ENCODE measurements at regions not wholly inside any gene's neighbourhood (a gene's known extent, or its start where the extent isn't known, plus 50 kb on each side); places are given as distances from the start of the nearest gene placed in this dataset.

DNA sequence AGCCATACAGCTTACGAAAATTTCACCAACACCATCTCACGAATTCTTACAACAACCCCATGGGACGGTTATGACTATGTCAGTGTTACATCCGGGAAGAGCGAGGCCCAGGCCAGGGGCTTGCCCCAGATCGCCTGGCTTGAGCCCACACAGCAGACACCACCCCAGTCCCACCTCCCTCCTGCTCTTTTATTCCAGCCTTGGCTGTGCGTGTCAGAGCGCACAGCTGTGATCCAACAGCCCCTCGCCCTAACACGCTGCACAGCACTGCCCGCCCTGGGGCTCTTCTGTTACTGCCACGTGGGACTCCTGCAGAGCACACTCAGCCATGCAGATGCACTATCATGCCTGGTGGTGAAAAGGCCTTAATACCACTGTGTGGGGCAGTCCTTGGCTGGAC is 127.9 kb downstream of the ENGASE start:
- no peak for FAIRE-seq

More for the DNA sequence above, 127.9 kb downstream of the ENGASE start:
- no peak for TF ChIP-seq GTF3A (CRISPR knock-in tag; conservative IDR thresholded peaks at IDR 0.05)
- TF ChIP-seq, protein P1, sequence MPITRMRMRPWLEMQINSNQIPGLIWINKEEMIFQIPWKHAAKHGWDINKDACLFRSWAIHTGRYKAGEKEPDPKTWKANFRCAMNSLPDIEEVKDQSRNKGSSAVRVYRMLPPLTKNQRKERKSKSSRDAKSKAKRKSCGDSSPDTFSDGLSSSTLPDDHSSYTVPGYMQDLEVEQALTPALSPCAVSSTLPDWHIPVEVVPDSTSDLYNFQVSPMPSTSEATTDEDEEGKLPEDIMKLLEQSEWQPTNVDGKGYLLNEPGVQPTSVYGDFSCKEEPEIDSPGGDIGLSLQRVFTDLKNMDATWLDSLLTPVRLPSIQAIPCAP (CRISPR knock-in tag; IDR thresholded peaks at IDR 0.05; ENCODE audit: low read depth), result no peak
- TF ChIP-seq, protein P2, sequence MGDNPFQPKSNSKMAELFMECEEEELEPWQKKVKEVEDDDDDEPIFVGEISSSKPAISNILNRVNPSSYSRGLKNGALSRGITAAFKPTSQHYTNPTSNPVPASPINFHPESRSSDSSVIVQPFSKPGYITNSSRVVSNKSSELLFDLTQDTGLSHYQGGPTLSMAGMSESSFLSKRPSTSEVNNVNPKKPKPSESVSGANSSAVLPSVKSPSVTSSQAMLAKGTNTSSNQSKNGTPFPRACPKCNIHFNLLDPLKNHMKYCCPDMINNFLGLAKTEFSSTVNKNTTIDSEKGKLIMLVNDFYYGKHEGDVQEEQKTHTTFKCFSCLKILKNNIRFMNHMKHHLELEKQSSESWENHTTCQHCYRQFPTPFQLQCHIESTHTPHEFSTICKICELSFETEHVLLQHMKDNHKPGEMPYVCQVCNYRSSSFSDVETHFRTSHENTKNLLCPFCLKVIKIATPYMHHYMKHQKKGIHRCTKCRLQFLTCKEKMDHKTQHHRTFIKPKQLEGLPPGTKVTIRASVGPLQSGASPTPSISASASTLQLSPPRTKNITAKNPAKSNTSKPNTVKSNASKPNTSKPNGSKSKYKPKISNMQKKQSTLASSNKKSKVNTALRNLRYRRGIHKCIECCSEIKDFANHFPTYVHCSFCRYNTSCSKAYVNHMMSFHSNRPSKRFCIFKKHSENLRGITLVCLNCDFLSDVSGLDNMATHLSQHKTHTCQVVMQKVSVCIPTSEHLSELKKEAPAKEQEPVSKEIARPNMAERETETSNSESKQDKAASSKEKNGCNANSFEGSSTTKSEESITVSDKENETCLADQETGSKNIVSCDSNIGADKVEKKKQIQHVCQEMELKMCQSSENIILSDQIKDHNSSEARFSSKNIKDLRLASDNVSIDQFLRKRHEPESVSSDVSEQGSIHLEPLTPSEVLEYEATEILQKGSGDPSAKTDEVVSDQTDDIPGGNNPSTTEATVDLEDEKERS (CRISPR knock-in tag; IDR thresholded peaks at IDR 0.05), result no peak
- TF ChIP-seq SOX13 (IDR thresholded peaks at IDR 0.05), result no peak
- TF ChIP-seq SOX13 (CRISPR knock-in tag; conservative IDR thresholded peaks at IDR 0.05 in 1 of 2, IDR thresholded peaks at IDR 0.05 in 1 of 2), result no peak
- TF ChIP-seq, protein P3, sequence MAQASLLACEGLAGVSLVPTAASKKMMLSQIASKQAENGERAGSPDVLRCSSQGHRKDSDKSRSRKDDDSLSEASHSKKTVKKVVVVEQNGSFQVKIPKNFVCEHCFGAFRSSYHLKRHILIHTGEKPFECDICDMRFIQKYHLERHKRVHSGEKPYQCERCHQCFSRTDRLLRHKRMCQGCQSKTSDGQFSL (CRISPR knock-in tag; IDR thresholded peaks at IDR 0.05), result no peak
- TF ChIP-seq MAFF (IDR thresholded peaks at IDR 0.05; ENCODE audit: low read depth, low read length), result no peak
- TF ChIP-seq ZNF546 (CRISPR knock-in tag; conservative IDR thresholded peaks at IDR 0.05), result no peak
- no peak for TF ChIP-seq ZNF841 (CRISPR knock-in tag; IDR thresholded peaks at IDR 0.05; ENCODE audit: borderline replicate concordance)
- no peak for TF ChIP-seq CENPX (CRISPR knock-in tag; IDR thresholded peaks at IDR 0.05)
- TF ChIP-seq ZMYM3 (CRISPR knock-in tag; IDR thresholded peaks at IDR 0.05), result no peak
- TF ChIP-seq ZNF709 (CRISPR knock-in tag; IDR thresholded peaks at IDR 0.05), result no peak
- TF ChIP-seq SP4 (CRISPR knock-in tag; IDR thresholded peaks at IDR 0.05), result no peak
- TF ChIP-seq, protein P4, sequence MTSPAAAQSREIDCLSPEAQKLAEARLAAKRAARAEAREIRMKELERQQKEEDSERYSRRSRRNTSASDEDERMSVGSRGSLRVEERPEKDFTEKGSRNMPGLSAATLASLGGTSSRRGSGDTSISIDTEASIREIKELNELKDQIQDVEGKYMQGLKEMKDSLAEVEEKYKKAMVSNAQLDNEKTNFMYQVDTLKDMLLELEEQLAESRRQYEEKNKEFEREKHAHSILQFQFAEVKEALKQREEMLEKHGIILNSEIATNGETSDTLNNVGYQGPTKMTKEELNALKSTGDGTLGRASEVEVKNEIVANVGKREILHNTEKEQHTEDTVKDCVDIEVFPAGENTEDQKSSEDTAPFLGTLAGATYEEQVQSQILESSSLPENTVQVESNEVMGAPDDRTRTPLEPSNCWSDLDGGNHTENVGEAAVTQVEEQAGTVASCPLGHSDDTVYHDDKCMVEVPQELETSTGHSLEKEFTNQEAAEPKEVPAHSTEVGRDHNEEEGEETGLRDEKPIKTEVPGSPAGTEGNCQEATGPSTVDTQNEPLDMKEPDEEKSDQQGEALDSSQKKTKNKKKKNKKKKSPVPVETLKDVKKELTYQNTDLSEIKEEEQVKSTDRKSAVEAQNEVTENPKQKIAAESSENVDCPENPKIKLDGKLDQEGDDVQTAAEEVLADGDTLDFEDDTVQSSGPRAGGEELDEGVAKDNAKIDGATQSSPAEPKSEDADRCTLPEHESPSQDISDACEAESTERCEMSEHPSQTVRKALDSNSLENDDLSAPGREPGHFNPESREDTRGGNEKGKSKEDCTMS (CRISPR knock-in tag; conservative IDR thresholded peaks at IDR 0.05), result no peak
- TF ChIP-seq ZNF432 (CRISPR knock-in tag; IDR thresholded peaks at IDR 0.05; ENCODE audit: borderline replicate concordance), result no peak
- TF ChIP-seq REXO4 (CRISPR knock-in tag; IDR thresholded peaks at IDR 0.05; ENCODE audit: borderline replicate concordance), result no peak
- TF ChIP-seq MAF1 (CRISPR knock-in tag; IDR thresholded peaks at IDR 0.05; ENCODE audit: borderline replicate concordance), result no peak
- Histone ChIP-seq H3K9ac (ENCODE audit: insufficient read depth, low read depth, low read length) (no peak overlapping the region), H3K9me3 (ENCODE audit: low read length) (no peaks in the 10 kb centered on the region), H4K20me1 (ENCODE audit: insufficient read depth, low read length) (no peaks in the 10 kb centered on the region; the same call in 1 of the 2 replicates), H3K4me1 (ENCODE audit: insufficient read depth, low read length) (no peaks in the 10 kb centered on the region), H2AFZ (ENCODE audit: low read length) (no peak overlapping the region), H3K4me3 (replicated peaks in 1 of 3; ENCODE audit: insufficient read depth in 1 of 3, low read depth in 2 of 3, low read length in 3 of 3) (no peak overlapping the region), H3K4me2 (ENCODE audit: low read depth, low read length) (no peak overlapping the region), H3K79me2 (ENCODE audit: insufficient read depth, low read length) (no peaks in the 10 kb centered on the region), H3K36me3 (replicated peaks in 1 of 2; ENCODE audit: control insufficient read depth in 1 of 2, insufficient read depth in 2 of 2, low read length in 2 of 2) (no peaks in the 10 kb centered on the region), H3K27me3 (ENCODE audit: control insufficient read depth in 1 of 2, insufficient read depth in 2 of 2, low read length in 2 of 2) (peaks cover 21 to 60% of the 10 kb centered on the region in 2 experiments), H3K27ac (ENCODE audit: extremely low read length, insufficient read depth, low read length) (no peak overlapping the region)
- 34% methylated on average over 9 of the region's 12 CpGs for WGBS (ENCODE audit: low lambda C conversion rate)
- intact Hi-C loops (cut with micrococcal nuclease; ENCODE audit: unreplicated experiment) (no loop called here), in situ Hi-C loops (cut with HindIII; ENCODE audit: extremely low pct_ligation_motif_present, low pct_unique_long_range_greater_than_20kb) (no loop called here)
- no peak for DNase-seq (ENCODE audit: low spot score)
- no TSS peak for BruUV-seq (replicated peaks)
- no peak; the same call in 2 of the 3 replicates for ATAC-seq
- CTCF ChIA-PET (ENCODE audit: low intra/inter-chr PET ratio, low total read pairs), result no interaction called here
- POLR2A ChIA-PET, result no interaction called here

Data from HepG2 (cell line).